ENCODE measurements at regions not wholly inside any gene's neighbourhood (a gene's known extent, or its start where the extent isn't known, plus 50 kb on each side); places are given as distances from the start of the nearest gene placed in this dataset.

- TF ChIP-seq POLR2AphosphoS5 (IDR thresholded peaks at IDR 0.05; ENCODE audit: low read depth, low read length) (no peak), POLR2A (IDR thresholded peaks at IDR 0.05; ENCODE audit: low read depth, low read length) (no peak), SPI1 (IDR thresholded peaks at IDR 0.05; ENCODE audit: low read depth, low read length) (no peak), TAF1 (IDR thresholded peaks at IDR 0.05; ENCODE audit: low read depth, low read length) (no peak), POU2F2 (IDR thresholded peaks at IDR 0.05; ENCODE audit: low read depth, low read length) (no peak), PAX5 (IDR thresholded peaks at IDR 0.05; ENCODE audit: insufficient read depth, low read length, severe bottlenecking) (no peak)
Observed at GRCh38 chr4:126851391-126851790, 781.4 kb upstream of the INTU start.
